ENCODE measurements at regions not wholly inside any gene's neighbourhood (a gene's known extent, or its start where the extent isn't known, plus 50 kb on each side); places are given as distances from the start of the nearest gene placed in this dataset.

GRCh38 chr2:191748528-191749180, 70.7 kb downstream of the NABP1 start:
- Histone ChIP-seq H4K5ac (ENCODE audit: insufficient read length, low read depth, low read length) (no peak overlapping the region), H2BK120ac (ENCODE audit: low read depth, low read length, poor library complexity, severe bottlenecking) (no peak overlapping the region), H3K4me1 (ENCODE audit: insufficient read depth, low read length) (no peaks in the 10 kb centered on the region), H3K23me2 (ENCODE audit: insufficient read length, low read depth, low read length, poor library complexity, severe bottlenecking) (no peaks in the 10 kb centered on the region), H3K79me1 (ENCODE audit: insufficient read depth, low read depth, low read length, poor library complexity, severe bottlenecking) (no peaks in the 10 kb centered on the region), H2AFZ (ENCODE audit: low read length) (no peak overlapping the region), H3K9ac (ENCODE audit: extremely low read depth, insufficient read length, low read length) (no peak overlapping the region), H2BK5ac (ENCODE audit: insufficient read length, low read length) (no peak overlapping the region), H3K14ac (ENCODE audit: insufficient read depth, low read length) (no peak overlapping the region), H4K20me1 (ENCODE audit: control insufficient read depth, insufficient read depth, insufficient read length) (no peaks in the 10 kb centered on the region), H3K79me2 (ENCODE audit: insufficient read depth, low read length) (no peaks in the 10 kb centered on the region), H2BK20ac (ENCODE audit: low read depth, low read length, poor library complexity, severe bottlenecking) (no peak overlapping the region), H2BK15ac (ENCODE audit: low read depth, low read length) (no peak overlapping the region), H4K8ac (replicated peaks; ENCODE audit: insufficient read length, low read depth, low read length) (no peak overlapping the region), H3K27ac (ENCODE audit: insufficient read length, low read depth, low read length) (no peak overlapping the region), H3K27me3 (ENCODE audit: insufficient read depth, low read length) (no peaks in the 10 kb centered on the region), H3K23ac (ENCODE audit: insufficient read length, low read depth, low read length) (no peak overlapping the region), H3K56ac (ENCODE audit: insufficient read length, low read depth, low read length) (no peak overlapping the region), H3K4ac (ENCODE audit: low read depth, low read length) (no peak overlapping the region), H3K4me2 (ENCODE audit: insufficient read depth, insufficient read length, low read length) (no peak overlapping the region), H3T11ph (ENCODE audit: low read length) (no peak overlapping the region), H3K18ac (ENCODE audit: insufficient read length, low read depth, low read length) (no peak overlapping the region), H2AK5ac (ENCODE audit: insufficient read length, low read length) (no peak overlapping the region), H2BK12ac (ENCODE audit: insufficient read length, low read depth, low read length) (no peak overlapping the region), H4K91ac (ENCODE audit: insufficient read length, low read depth, low read length) (no peak overlapping the region), H3K9me3 (ENCODE audit: control insufficient read depth, low read depth, low read length) (no peaks in the 10 kb centered on the region)
- Mint-ChIP-seq H3K4me1 (no peaks in the 10 kb centered on the region), H3K27me3 (ENCODE audit: low read depth) (no peaks in the 10 kb centered on the region), H3K36me3 (ENCODE audit: insufficient read depth in 1 of 3, low read depth in 3 of 3) (no peaks in the 10 kb centered on the region), H3K27ac (no peak overlapping the region), H3K9me3 (no peaks in the 10 kb centered on the region; a peak in 2 of 5 replicates), H3K4me3 (no peak overlapping the region)
- DNase-seq, result no peak
- no peak for TF ChIP-seq CTCF (conservative IDR thresholded peaks at IDR 0.05)
- no CpG with 5 or more reads among the region's 1 CpG for WGBS (ENCODE audit: extremely low coverage, insufficient read length, low lambda C conversion rate)

All from H9 (cell line).